ENCODE measurements at regions not wholly inside any gene's neighbourhood (a gene's known extent, or its start where the extent isn't known, plus 50 kb on each side); places are given as distances from the start of the nearest gene placed in this dataset.
"Not testable (repeated sequence)": the region's sequence is repeated elsewhere in the genome, so short reads cannot be mapped to it uniquely, and the experiment has no call there.

- H3K9me3 ChIP-seq (ENCODE audit: control insufficient read depth in 1 of 2, low read length in 2 of 2) = no peaks in the 10 kb centered on the region
- H3K4me3 ChIP-seq (ENCODE audit: low read depth in 1 of 2, low read length in 2 of 2) = no peak overlapping the region
- H3K27me3 ChIP-seq (ENCODE audit: low read depth, low read length) = no peaks in the 10 kb centered on the region
- H3K4me1 ChIP-seq (ENCODE audit: control insufficient read depth in 1 of 2, insufficient read depth in 2 of 2, low read length in 2 of 2) = no peaks in the 10 kb centered on the region
- H3K27ac ChIP-seq (ENCODE audit: low read length) = no peak overlapping the region
- H3K36me3 ChIP-seq (ENCODE audit: control insufficient read depth in 1 of 2, insufficient read depth in 2 of 2, low read length in 2 of 2) = no peaks in the 10 kb centered on the region
Observed at GRCh38 chr12:13336216-13336615, 139.7 kb downstream of the EMP1 start.

GRCh38 chr12:13328535-13328934, 132.0 kb downstream of the EMP1 start:
- Histone ChIP-seq H3K4me1 (ENCODE audit: control insufficient read depth in 1 of 2, insufficient read depth in 2 of 2, low read length in 2 of 2) (no peaks in the 10 kb centered on the region), H3K4me3 (ENCODE audit: low read depth in 1 of 2, low read length in 2 of 2) (no peak overlapping the region), H3K9me3 (ENCODE audit: control insufficient read depth in 1 of 2, low read length in 2 of 2) (peaks cover 0 to 2% of the 10 kb centered on the region in 2 donors), H3K27ac (ENCODE audit: low read length) (no peak overlapping the region), H3K36me3 (ENCODE audit: control insufficient read depth in 1 of 2, insufficient read depth in 2 of 2, low read length in 2 of 2) (no peaks in the 10 kb centered on the region), H3K27me3 (ENCODE audit: low read depth, low read length) (no peaks in the 10 kb centered on the region)

- H3K27ac ChIP-seq (ENCODE audit: low read length) = no peak overlapping the region
- no peak overlapping the region for H3K4me3 ChIP-seq (ENCODE audit: low read depth in 1 of 2, low read length in 2 of 2)
- no peaks in the 10 kb centered on the region for H3K27me3 ChIP-seq (ENCODE audit: low read depth, low read length)
- peaks cover 0 to 2% of the 10 kb centered on the region in 2 donors for H3K9me3 ChIP-seq (ENCODE audit: control insufficient read depth in 1 of 2, low read length in 2 of 2)
- H3K4me1 ChIP-seq (ENCODE audit: control insufficient read depth in 1 of 2, insufficient read depth in 2 of 2, low read length in 2 of 2) = no peaks in the 10 kb centered on the region
- H3K36me3 ChIP-seq (ENCODE audit: control insufficient read depth in 1 of 2, insufficient read depth in 2 of 2, low read length in 2 of 2) = no peaks in the 10 kb centered on the region
Observed at GRCh38 chr12:13326076-13326475, 129.6 kb downstream of the EMP1 start.

DNA sequence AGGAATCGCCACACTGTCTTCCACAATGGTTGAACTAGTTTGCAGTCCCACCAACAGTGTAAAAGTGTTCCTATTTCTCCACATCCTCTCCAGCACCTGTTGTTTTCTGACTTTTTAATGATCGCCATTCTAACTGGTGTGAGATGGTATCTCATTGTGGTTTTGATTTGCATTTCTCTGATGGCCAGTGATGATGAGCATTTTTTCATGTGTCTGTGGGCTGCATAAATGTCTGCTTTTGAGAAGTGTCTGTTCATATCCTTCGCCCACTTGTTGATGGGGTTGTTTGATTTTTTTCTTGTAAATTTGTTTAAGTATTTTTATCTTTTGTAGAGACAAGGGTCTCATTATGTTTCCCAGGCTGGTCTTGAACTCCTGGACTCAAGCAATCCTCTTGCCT, 128.5 kb downstream of the EMP1 start:
- H3K4me3 ChIP-seq (ENCODE audit: low read depth in 1 of 2, low read length in 2 of 2); H3K36me3 ChIP-seq (ENCODE audit: control insufficient read depth in 1 of 2, insufficient read depth in 2 of 2, low read length in 2 of 2); H3K27ac ChIP-seq (ENCODE audit: low read length); H3K27me3 ChIP-seq (ENCODE audit: low read depth, low read length); H3K9me3 ChIP-seq (ENCODE audit: control insufficient read depth in 1 of 2, low read length in 2 of 2); H3K4me1 ChIP-seq (ENCODE audit: control insufficient read depth in 1 of 2, insufficient read depth in 2 of 2, low read length in 2 of 2): not testable (repeated sequence)

GRCh38 chr12:13318231-13319015, 121.9 kb downstream of the EMP1 start:
- Histone ChIP-seq H3K9me3 (ENCODE audit: control insufficient read depth in 1 of 2, low read length in 2 of 2) (no peaks in the 10 kb centered on the region), H3K27me3 (ENCODE audit: low read depth, low read length) (no peaks in the 10 kb centered on the region), H3K27ac (ENCODE audit: low read length) (no peak overlapping the region), H3K4me1 (ENCODE audit: control insufficient read depth in 1 of 2, insufficient read depth in 2 of 2, low read length in 2 of 2) (no peaks in the 10 kb centered on the region), H3K4me3 (ENCODE audit: low read depth in 1 of 2, low read length in 2 of 2) (no peak overlapping the region), H3K36me3 (ENCODE audit: control insufficient read depth in 1 of 2, insufficient read depth in 2 of 2, low read length in 2 of 2) (no peaks in the 10 kb centered on the region)

DNA sequence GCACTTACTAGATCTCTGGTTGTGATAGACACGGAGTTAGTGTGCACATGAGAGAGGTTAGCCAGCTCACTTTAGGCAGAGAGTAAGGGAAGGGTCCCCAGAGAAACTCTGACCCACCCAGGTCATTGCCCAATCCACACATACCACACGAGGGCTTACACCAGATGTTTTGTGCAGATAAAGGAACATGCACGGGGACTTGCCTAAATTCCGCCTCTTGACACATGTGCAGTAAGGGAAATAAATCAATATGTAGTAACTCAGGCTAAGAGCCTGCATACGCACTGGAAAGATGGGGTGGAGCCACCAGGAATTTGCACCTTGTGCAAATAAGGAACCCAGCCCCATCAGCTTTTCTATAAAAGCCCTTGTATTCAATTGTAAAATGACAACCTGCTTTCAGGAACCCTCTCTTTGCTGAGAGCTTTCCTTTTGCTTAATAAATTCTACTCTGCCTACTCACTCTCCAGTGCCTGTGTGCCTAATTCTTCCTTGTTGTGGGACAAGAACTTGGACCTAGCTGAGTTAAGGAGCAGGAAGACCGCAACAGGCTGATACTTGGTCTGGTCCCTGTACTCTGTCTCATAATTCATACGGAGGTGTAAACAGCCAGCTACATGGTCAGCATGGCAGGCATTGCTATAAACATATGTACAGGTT, 120.2 kb downstream of the EMP1 start:
- Histone ChIP-seq H3K36me3 (ENCODE audit: control insufficient read depth in 1 of 2, insufficient read depth in 2 of 2, low read length in 2 of 2) (no peaks in the 10 kb centered on the region), H3K4me3 (ENCODE audit: low read depth in 1 of 2, low read length in 2 of 2) (no peak overlapping the region), H3K9me3 (ENCODE audit: control insufficient read depth in 1 of 2, low read length in 2 of 2) (no peaks in the 10 kb centered on the region), H3K27ac (ENCODE audit: low read length) (no peak overlapping the region), H3K27me3 (ENCODE audit: low read depth, low read length) (no peaks in the 10 kb centered on the region), H3K4me1 (ENCODE audit: control insufficient read depth in 1 of 2, insufficient read depth in 2 of 2, low read length in 2 of 2) (no peaks in the 10 kb centered on the region)

GRCh38 chr12:13313886-13314285, 117.4 kb downstream of the EMP1 start:
- Histone ChIP-seq H3K4me1 (ENCODE audit: control insufficient read depth in 1 of 2, insufficient read depth in 2 of 2, low read length in 2 of 2) (no peaks in the 10 kb centered on the region), H3K9me3 (ENCODE audit: control insufficient read depth in 1 of 2, low read length in 2 of 2) (no peaks in the 10 kb centered on the region), H3K36me3 (ENCODE audit: control insufficient read depth in 1 of 2, insufficient read depth in 2 of 2, low read length in 2 of 2) (no peaks in the 10 kb centered on the region), H3K27me3 (ENCODE audit: low read depth, low read length) (no peaks in the 10 kb centered on the region), H3K27ac (ENCODE audit: low read length) (no peak overlapping the region), H3K4me3 (ENCODE audit: low read depth in 1 of 2, low read length in 2 of 2) (no peak overlapping the region)

- no peak overlapping the region for H3K27ac ChIP-seq (ENCODE audit: low read length)
- no peak overlapping the region for H3K4me3 ChIP-seq (ENCODE audit: low read depth in 1 of 2, low read length in 2 of 2)
- H3K9me3 ChIP-seq (ENCODE audit: control insufficient read depth in 1 of 2, low read length in 2 of 2) = no peaks in the 10 kb centered on the region
- H3K27me3 ChIP-seq (ENCODE audit: low read depth, low read length) = no peaks in the 10 kb centered on the region
- H3K4me1 ChIP-seq (ENCODE audit: control insufficient read depth in 1 of 2, insufficient read depth in 2 of 2, low read length in 2 of 2) = no peaks in the 10 kb centered on the region
- no peaks in the 10 kb centered on the region for H3K36me3 ChIP-seq (ENCODE audit: control insufficient read depth in 1 of 2, insufficient read depth in 2 of 2, low read length in 2 of 2)
Observed at GRCh38 chr12:13311551-13311950, 115.0 kb downstream of the EMP1 start.

DNA sequence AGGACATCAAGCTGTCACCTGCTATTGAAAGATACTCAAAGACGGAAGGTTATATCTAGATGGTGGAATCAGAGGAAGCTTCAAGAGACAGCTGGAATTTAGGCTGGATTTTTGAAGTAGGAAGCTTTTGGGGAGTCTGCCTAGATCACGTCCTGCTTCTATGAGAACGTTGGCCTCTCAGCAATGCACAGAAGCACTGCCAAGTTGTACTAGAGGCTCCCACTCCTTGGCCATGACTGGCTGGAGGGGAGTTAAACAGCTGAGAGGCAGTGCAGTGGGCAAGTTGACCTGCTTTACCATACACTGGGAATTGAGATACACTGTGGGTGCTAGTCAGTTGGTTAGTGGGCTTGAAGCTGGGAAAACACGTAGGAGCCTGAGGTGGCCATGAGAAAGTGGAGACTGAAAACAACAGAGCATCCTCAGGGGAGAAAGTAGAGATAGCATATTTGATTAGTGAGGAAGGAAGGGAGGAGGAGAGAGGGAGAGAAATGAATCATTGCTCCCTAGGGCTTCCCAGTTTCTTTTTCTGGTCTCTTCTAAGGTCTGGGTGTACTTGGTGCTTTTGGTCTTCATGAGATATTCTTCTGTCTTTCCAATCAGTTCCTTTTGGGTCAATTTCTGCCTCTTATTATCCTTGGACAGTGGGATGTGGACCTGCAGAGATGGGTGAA, 110.8 kb downstream of the EMP1 start:
- Histone ChIP-seq H3K4me3 (ENCODE audit: low read depth in 1 of 2, low read length in 2 of 2) (no peak overlapping the region), H3K27ac (ENCODE audit: low read length) (no peak overlapping the region), H3K27me3 (ENCODE audit: low read depth, low read length) (no peaks in the 10 kb centered on the region), H3K36me3 (ENCODE audit: control insufficient read depth in 1 of 2, insufficient read depth in 2 of 2, low read length in 2 of 2) (no peaks in the 10 kb centered on the region), H3K4me1 (ENCODE audit: control insufficient read depth in 1 of 2, insufficient read depth in 2 of 2, low read length in 2 of 2) (no peaks in the 10 kb centered on the region), H3K9me3 (ENCODE audit: control insufficient read depth in 1 of 2, low read length in 2 of 2) (no peaks in the 10 kb centered on the region)

DNA sequence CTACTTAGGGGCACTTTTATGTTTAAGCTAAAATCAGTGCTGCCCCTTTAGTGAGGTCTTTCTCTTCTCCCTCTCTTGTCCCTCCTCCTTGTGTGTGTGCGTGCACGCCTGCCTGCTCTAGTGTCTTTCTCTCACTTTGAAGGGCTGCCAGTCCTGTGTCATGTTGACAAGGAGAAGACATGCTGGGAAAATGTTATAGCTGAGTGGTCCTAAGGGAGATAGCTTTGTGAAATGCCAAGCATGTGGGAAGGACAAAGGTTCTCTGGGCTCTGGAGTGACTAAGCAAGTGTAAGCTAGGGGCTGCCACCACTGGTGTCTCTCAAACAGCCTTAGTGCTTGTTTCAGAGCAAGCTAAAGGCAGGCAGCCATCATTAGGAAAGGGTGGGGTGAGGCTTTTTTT, 108.4 kb downstream of the EMP1 start:
- Histone ChIP-seq H3K36me3 (ENCODE audit: control insufficient read depth in 1 of 2, insufficient read depth in 2 of 2, low read length in 2 of 2) (no peaks in the 10 kb centered on the region), H3K4me3 (ENCODE audit: low read depth in 1 of 2, low read length in 2 of 2) (no peak overlapping the region), H3K27ac (ENCODE audit: low read length) (no peak overlapping the region), H3K27me3 (ENCODE audit: low read depth, low read length) (no peaks in the 10 kb centered on the region), H3K9me3 (ENCODE audit: control insufficient read depth in 1 of 2, low read length in 2 of 2) (no peaks in the 10 kb centered on the region), H3K4me1 (ENCODE audit: control insufficient read depth in 1 of 2, insufficient read depth in 2 of 2, low read length in 2 of 2) (no peaks in the 10 kb centered on the region)

DNA sequence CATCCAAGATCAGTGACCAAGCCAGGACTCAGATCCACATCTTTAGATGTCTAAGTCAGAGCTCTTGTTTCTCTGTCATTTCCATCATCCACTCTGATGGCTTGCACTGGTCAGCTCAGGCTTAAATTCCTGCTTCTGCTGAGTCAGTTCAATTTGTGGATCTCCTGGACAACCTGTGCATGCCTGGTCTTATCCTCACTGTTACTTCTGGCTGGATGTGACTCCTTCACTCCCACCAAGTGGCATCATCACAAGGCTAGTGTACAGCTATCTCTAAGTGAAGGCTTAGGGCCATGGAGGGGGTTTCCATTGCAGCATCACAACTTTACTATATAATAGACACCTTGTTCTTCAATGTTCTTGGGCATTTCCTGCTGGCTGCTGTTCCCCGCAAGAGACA, 102.9 kb downstream of the EMP1 start:
- Histone ChIP-seq H3K27me3 (ENCODE audit: low read depth, low read length) (no peaks in the 10 kb centered on the region), H3K4me3 (ENCODE audit: low read depth in 1 of 2, low read length in 2 of 2) (no peak overlapping the region), H3K4me1 (ENCODE audit: control insufficient read depth in 1 of 2, insufficient read depth in 2 of 2, low read length in 2 of 2) (no peaks in the 10 kb centered on the region), H3K27ac (ENCODE audit: low read length) (no peak overlapping the region), H3K9me3 (ENCODE audit: control insufficient read depth in 1 of 2, low read length in 2 of 2) (no peaks in the 10 kb centered on the region), H3K36me3 (ENCODE audit: control insufficient read depth in 1 of 2, insufficient read depth in 2 of 2, low read length in 2 of 2) (no peaks in the 10 kb centered on the region)

Data from muscle layer of duodenum (tissue), 2 donors.